ENCODE measurements at regions not wholly inside any gene's neighbourhood (a gene's known extent, or its start where the extent isn't known, plus 50 kb on each side); places are given as distances from the start of the nearest gene placed in this dataset.

DNA sequence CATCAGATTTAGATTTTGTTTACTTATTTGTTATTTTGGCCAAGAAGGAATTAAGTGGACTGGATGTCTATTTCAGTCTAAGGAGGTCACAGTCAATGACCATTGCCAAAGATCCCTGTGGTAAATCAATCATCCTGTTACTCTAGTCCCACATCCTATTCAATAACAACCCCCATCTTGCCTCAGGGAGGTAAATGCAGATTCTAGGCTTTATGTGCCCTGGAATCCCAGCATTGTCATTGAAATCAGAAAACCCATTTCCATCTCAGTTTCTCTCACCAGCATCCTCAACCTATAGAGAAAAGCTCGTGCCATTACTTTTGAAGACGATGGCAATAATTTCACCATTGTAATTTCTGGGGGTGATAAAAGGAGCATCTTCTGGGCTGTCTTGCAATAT is 71.8 kb downstream of the SKA1 start:
- Histone ChIP-seq H3K9ac (ENCODE audit: low read depth, low read length) (no peak overlapping the region), H4K91ac (ENCODE audit: insufficient read depth, low read depth, low read length) (no peak overlapping the region), H3K18ac (ENCODE audit: low read depth, low read length) (no peak overlapping the region), H3K4me2 (ENCODE audit: low read depth, low read length) (no peak overlapping the region), H2AK9ac (replicated peaks; ENCODE audit: low read depth, low read length, poor library complexity) (no peak overlapping the region), H3K23ac (ENCODE audit: low read depth, low read length) (no peak overlapping the region), H3K14ac (replicated peaks; ENCODE audit: low read depth, low read length) (no peak overlapping the region), H2BK120ac (ENCODE audit: low read depth, low read length) (no peak overlapping the region), H3K79me1 (ENCODE audit: low read depth in 1 of 2, low read length in 2 of 2) (no peaks in the 10 kb centered on the region), H4K8ac (ENCODE audit: low read depth in 2 of 2, low read length in 2 of 2) (no peak overlapping the region), H3K4ac (ENCODE audit: low read depth, low read length) (no peak overlapping the region), H3K9me3 (ENCODE audit: control insufficient read depth, insufficient read depth, low read length) (no peaks in the 10 kb centered on the region), H3K9me1 (ENCODE audit: insufficient read depth, low read length) (no peaks in the 10 kb centered on the region), H3K4me1 (ENCODE audit: control insufficient read depth, insufficient read depth, low read length) (no peaks in the 10 kb centered on the region), H3K27me3 (ENCODE audit: control insufficient read depth, insufficient read depth, low read length) (no peaks in the 10 kb centered on the region), H2BK20ac (ENCODE audit: low read depth, low read length) (no peak overlapping the region), H2BK15ac (ENCODE audit: low read depth, low read length) (no peak overlapping the region), H2AFZ (replicated peaks; ENCODE audit: low read length, poor library complexity) (no peak overlapping the region), H3K27ac (ENCODE audit: insufficient read depth, low read length) (no peak overlapping the region), H4K20me1 (ENCODE audit: insufficient read depth, low read length) (no peaks in the 10 kb centered on the region), H3K56ac (ENCODE audit: extremely low read depth, insufficient read depth, low read length) (no peak overlapping the region), H3K4me3 (ENCODE audit: insufficient read depth, low read depth, low read length) (no peak overlapping the region), H3K36me3 (ENCODE audit: control insufficient read depth, insufficient read depth, low read length) (no peaks in the 10 kb centered on the region), H4K5ac (ENCODE audit: low read depth, low read length) (no peak overlapping the region), H2AK5ac (ENCODE audit: low read depth, low read length) (no peak overlapping the region), H2BK5ac (ENCODE audit: low read depth, low read length, poor library complexity, severe bottlenecking) (no peak overlapping the region)
- in situ Hi-C loops (cut with MboI; ENCODE audit: low sequenced_read_pairs) (no loop called here), intact Hi-C loops (cut with micrococcal nuclease) (no loop called here), dilution Hi-C loops (cut with HindIII; ENCODE audit: low sequenced_read_pairs, unreplicated experiment) (no loop called here)
- BruUV-seq (replicated peaks): no TSS peak
- ATAC-seq (ENCODE audit: low read depth): no peak
- ChIA-PET POLR2A (ENCODE audit: unreplicated experiment) (no interaction called here), CTCF (no interaction called here)
- WGBS, 2 experiments (ENCODE audit: extremely low coverage in 2 of 2, insufficient read length in 1 of 2): no CpG with 5 or more reads among the region's 2 CpGs
- DNase-seq: no peak
- TF ChIP-seq MAFK (IDR thresholded peaks at IDR 0.05; ENCODE audit: low read depth, low read length) (no peak), RFX5 (IDR thresholded peaks at IDR 0.05; ENCODE audit: low read depth, low read length) (no peak), POLR2A (IDR thresholded peaks at IDR 0.05; ENCODE audit: low read depth, low read length) (no peak), MAZ (IDR thresholded peaks at IDR 0.05; ENCODE audit: borderline replicate concordance, low read depth, low read length) (no peak), SMC3 (IDR thresholded peaks at IDR 0.05; ENCODE audit: low read depth, low read length) (no peak), FOS (IDR thresholded peaks at IDR 0.05; ENCODE audit: low read depth, low read length) (no peak), MXI1 (IDR thresholded peaks at IDR 0.05; ENCODE audit: borderline replicate concordance, low read depth, low read length) (no peak)
- TF ChIP-seq, protein P1, sequence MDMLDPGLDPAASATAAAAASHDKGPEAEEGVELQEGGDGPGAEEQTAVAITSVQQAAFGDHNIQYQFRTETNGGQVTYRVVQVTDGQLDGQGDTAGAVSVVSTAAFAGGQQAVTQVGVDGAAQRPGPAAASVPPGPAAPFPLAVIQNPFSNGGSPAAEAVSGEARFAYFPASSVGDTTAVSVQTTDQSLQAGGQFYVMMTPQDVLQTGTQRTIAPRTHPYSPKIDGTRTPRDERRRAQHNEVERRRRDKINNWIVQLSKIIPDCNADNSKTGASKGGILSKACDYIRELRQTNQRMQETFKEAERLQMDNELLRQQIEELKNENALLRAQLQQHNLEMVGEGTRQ (IDR thresholded peaks at IDR 0.05; ENCODE audit: low read depth, low read length): no peak

All from IMR-90 (cell line).